Endothelial cell of umbilical vein (primary cell): ENCODE measurements at regions not wholly inside any gene's neighbourhood (a gene's known extent, or its start where the extent isn't known, plus 50 kb on each side); places are given as distances from the start of the nearest gene placed in this dataset.

Source experiments
- BruUV-seq: library from RNA; stranded (reverse); fragments of 400-500 nt; replicated peaks from 2 replicates; lab custom pipeline; 2021; lab: Mats Ljungman, UMichigan
- CTCF ChIA-PET: fragments of 300-600, 350-600 bp; sonication (Branson Sonifier 250); formaldehyde crosslinking; loops from one replicate; lab custom pipeline; 2021; ENCODE audit warnings: antibody characterized with exemption, inconsistent platforms; lab: Charles Lee
- POLR2A ChIA-PET: fragments of 300-600, 350-600 bp; sonication (Branson Sonifier 250); formaldehyde crosslinking; loops from one replicate; lab custom pipeline; 2021; ENCODE audit warnings: antibody characterized with exemption, inconsistent platforms; lab: Charles Lee
- DNase-seq: peaks from one replicate; pipeline ENCODE4 v3.0.0-alpha.2; 2011; ENCODE audit warnings: low read depth, low spot score
- FAIRE-seq: peaks from 2 replicates; lab custom pipeline; 2011; peaks lifted over from hg19 to GRCh38; lab: Jason Lieb, UNC
- H2AFZ ChIP-seq: 2 replicates; pipeline ENCODE4 v1.6.0; 2012; ENCODE audit warnings: low read depth, low read length, control low read depth, inconsistent platforms
- H3K27ac ChIP-seq: 2 replicates; pipeline ENCODE4 v1.5.1; 2011; ENCODE audit warnings: low read depth, mild to moderate bottlenecking, control low read depth, low read length, moderate library complexity; ENCODE audit not compliant: insufficient read depth
- H3K27me3 ChIP-seq, 2 experiments: 2 replicates each; pipeline versions ENCODE4 v1.6.0 to v1.6.1; 2011; ENCODE audit warnings: low read length in 2 of 2, mixed read lengths in 1 of 2; ENCODE audit not compliant: control insufficient read depth in 2 of 2, insufficient read depth in 2 of 2
- H3K36me3 ChIP-seq, 2 experiments: 2 replicates in 1 of 2; 3 replicates in 1 of 2; pipeline ENCODE4 v1.5.1; 2011; ENCODE audit warnings: low read length in 2 of 2, mild to moderate bottlenecking in 1 of 2, moderate library complexity in 1 of 2; ENCODE audit not compliant: control insufficient read depth in 2 of 2, insufficient read depth in 2 of 2; ENCODE audit errors: extremely low read depth in 1 of 2
- H3K4me1 ChIP-seq: 3 replicates; pipeline ENCODE4 v1.5.1; 2011; ENCODE audit warnings: mild to moderate bottlenecking, low read length; ENCODE audit not compliant: control insufficient read depth, insufficient read depth; ENCODE audit errors: extremely low read depth
- H3K4me2 ChIP-seq: 2 replicates; pipeline ENCODE4 v1.6.1; 2011; ENCODE audit warnings: low read length, control low read depth, mixed read lengths; ENCODE audit not compliant: insufficient read depth
- H3K4me3 ChIP-seq, 3 experiments: fragments of 200-600 bp in 1 of 3; sonication (generic), shearing (Covaris generic) in 1 of 3; replicated peaks in 1 of 3; 2 replicates each; pipeline ENCODE4 v1.5.1; 2011 to 2016; ENCODE audit warnings: control low read depth in 3 of 3, low read length in 3 of 3, mild to moderate bottlenecking in 2 of 3, inconsistent platforms in 1 of 3, low read depth in 1 of 3, moderate library complexity in 1 of 3; ENCODE audit not compliant: insufficient read depth in 1 of 3
- H3K79me2 ChIP-seq: 2 replicates; pipeline ENCODE4 v1.6.0; 2012; ENCODE audit warnings: low read length, inconsistent platforms; ENCODE audit not compliant: control insufficient read depth, insufficient read depth
- H3K9ac ChIP-seq: replicated peaks from 2 replicates; pipeline ENCODE3; 2011; ENCODE audit warnings: low read length, control low read depth; ENCODE audit not compliant: insufficient read depth; ENCODE audit errors: extremely low read depth
- H3K9me1 ChIP-seq: replicated peaks from 3 replicates; pipeline ENCODE4 v1.6.0; 2011; ENCODE audit warnings: mild to moderate bottlenecking, low read length; ENCODE audit not compliant: control insufficient read depth, insufficient read depth; ENCODE audit errors: extremely low read depth
- H3K9me3 ChIP-seq: replicated peaks from 2 replicates; pipeline ENCODE4 v1.5.1; 2012; ENCODE audit warnings: low read length, inconsistent platforms; ENCODE audit not compliant: control insufficient read depth, insufficient read depth
- H4K20me1 ChIP-seq: replicated peaks from 2 replicates; pipeline ENCODE3; 2011; ENCODE audit warnings: mild to moderate bottlenecking, low read length; ENCODE audit not compliant: control insufficient read depth, insufficient read depth; ENCODE audit errors: extremely low read depth
- CTCF ChIP-seq, 2 donors: IDR thresholded peaks; 1 replicate in 1 of 2; 2 replicates in 1 of 2; pipeline ENCODE4 v1.5.1; 2011; ENCODE audit warnings: low read length in 2 of 2, mild to moderate bottlenecking in 2 of 2, moderate library complexity in 2 of 2, control low read depth in 1 of 2, inconsistent platforms in 1 of 2, low read depth in 1 of 2; ENCODE audit not compliant: insufficient read depth in 1 of 2; ENCODE audit errors: extremely low read depth in 1 of 2
- EZH2 ChIP-seq: IDR thresholded peaks from 2 replicates; pipeline ENCODE4 v1.6.1; 2012; ENCODE audit warnings: borderline replicate concordance, low read depth, mild to moderate bottlenecking, moderate library complexity, low read length, inconsistent platforms; ENCODE audit not compliant: severe bottlenecking
- FOS ChIP-seq: IDR thresholded peaks from 2 replicates; pipeline ENCODE4 v1.6.1; 2011; ENCODE audit warnings: mild to moderate bottlenecking, low read length, moderate library complexity, borderline replicate concordance; ENCODE audit not compliant: insufficient read depth
- GATA2 ChIP-seq: IDR thresholded peaks from 2 replicates; pipeline ENCODE4 v1.7.0; 2011; ENCODE audit warnings: low read depth, mild to moderate bottlenecking, moderate library complexity, mixed read lengths, low read length; ENCODE audit not compliant: insufficient read length, insufficient read depth
- JUN ChIP-seq: IDR thresholded peaks from 2 replicates; pipeline ENCODE4 v1.6.1; 2011; ENCODE audit warnings: borderline replicate concordance, low read depth; ENCODE audit not compliant: insufficient read length, insufficient read depth
- MAX ChIP-seq: IDR thresholded peaks from 2 replicates; pipeline ENCODE4 v1.6.1; 2011; ENCODE audit not compliant: insufficient read depth, insufficient read length
- MYC ChIP-seq: IDR thresholded peaks from one replicate; pipeline ENCODE4 v1.6.1; 2011; ENCODE audit warnings: mild to moderate bottlenecking, low read depth, low read length
- POLR2A ChIP-seq: IDR thresholded peaks from 2 replicates; pipeline ENCODE4 v1.6.1; 2012; ENCODE audit warnings: low read depth, mild to moderate bottlenecking, control low read depth, low read length
- POLR2AphosphoS5 ChIP-seq: IDR thresholded peaks from 2 replicates; pipeline ENCODE4 v1.6.1; 2012; ENCODE audit warnings: low read depth, mild to moderate bottlenecking, control low read depth, low read length, moderate library complexity; ENCODE audit not compliant: insufficient read depth
- dilution Hi-C: fragments of 300-500 bp; cut with MboI; formaldehyde crosslinking; loops from one replicate; pipeline ENCODE4 v1.15.0; 2019; ENCODE audit warnings: low sequenced_read_pairs; ENCODE audit not compliant: extremely low pct_ligation_motif_present
- intact Hi-C: fragments of 100-400 bp; cut with micrococcal nuclease; formaldehyde crosslinking; loops from one replicate; pipeline ENCODE4 v1.10.0; 2022

DNA sequence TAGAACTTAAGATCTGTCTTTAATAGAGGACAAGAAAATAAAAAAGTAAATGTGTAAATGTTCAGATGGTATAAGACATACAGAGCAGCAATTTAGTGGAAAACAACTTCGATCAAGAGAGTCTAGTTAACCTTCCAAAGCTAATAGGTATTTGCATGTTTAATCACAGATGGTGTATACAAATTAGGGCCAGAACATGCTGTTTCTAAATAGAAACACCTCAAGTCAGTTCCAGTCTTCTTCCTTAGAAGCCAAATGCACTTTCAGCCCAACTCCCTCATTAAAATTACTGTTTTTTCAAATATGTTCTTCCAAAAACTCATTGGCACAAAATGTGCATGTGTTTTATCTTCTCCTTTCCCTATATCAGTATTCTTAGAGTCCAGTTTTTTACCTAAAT is 604.4 kb downstream of the SLC6A15 start:
- dilution Hi-C loops (no loop called here), intact Hi-C loops (no loop called here)
- no TSS peak for BruUV-seq
- Histone ChIP-seq H4K20me1 (no peaks in the 10 kb centered on the region), H3K27me3 (no peaks in the 10 kb centered on the region), H2AFZ (no peak overlapping the region), H3K79me2 (no peaks in the 10 kb centered on the region), H3K9ac (no peak overlapping the region), H3K4me3 (no peak overlapping the region), H3K36me3 (no peaks in the 10 kb centered on the region), H3K4me1 (no peaks in the 10 kb centered on the region), H3K27ac (no peak overlapping the region), H3K9me3 (no peaks in the 10 kb centered on the region), H3K4me2 (no peak overlapping the region), H3K9me1 (no peaks in the 10 kb centered on the region)
- POLR2A ChIA-PET: no interaction called here
- DNase-seq: no peak
- CTCF ChIA-PET: no interaction called here
- TF ChIP-seq GATA2 (no peak), MYC (no peak), CTCF (IDR thresholded peaks at IDR 0.05; ENCODE audit: extremely low read depth in 1 of 2, insufficient read depth in 1 of 2, low read depth in 1 of 2, low read length in 2 of 2) (no peak), JUN (no peak)
- FAIRE-seq: no peak

DNA sequence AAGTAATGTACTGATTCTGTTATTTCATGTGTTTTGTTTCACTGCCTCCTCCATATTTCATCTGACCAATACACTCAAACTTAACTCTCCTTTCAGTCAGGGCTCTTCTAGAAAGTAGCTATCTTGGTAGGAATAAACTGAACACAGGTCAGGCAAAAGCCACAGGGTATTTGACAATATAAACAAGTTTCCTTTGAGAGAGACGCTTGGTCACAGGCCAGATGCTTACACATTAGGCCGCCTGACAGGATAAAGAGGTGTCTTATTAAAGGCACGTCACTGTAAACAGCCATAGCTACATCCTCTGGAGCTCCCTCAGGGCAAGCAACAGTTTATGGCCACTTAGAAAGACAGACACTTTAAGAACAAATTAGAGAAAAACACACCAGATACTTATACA is 607.5 kb downstream of the SLC6A15 start:
- H3K27ac ChIP-seq: no peak overlapping the region
- intact Hi-C loops: no loop called here
- ChIA-PET CTCF (no interaction called here), POLR2A (no interaction called here)
- dilution Hi-C loops: no loop called here
- TF ChIP-seq POLR2A (no peak), GATA2 (no peak), EZH2 (no peak), MAX (no peak), JUN (no peak), FOS (no peak), POLR2AphosphoS5 (no peak), CTCF (IDR thresholded peaks at IDR 0.05; ENCODE audit: extremely low read depth in 1 of 2, insufficient read depth in 1 of 2, low read depth in 1 of 2, low read length in 2 of 2) (no peak), MYC (no peak)
- no TSS peak for BruUV-seq
- no peak overlapping the region for H2AFZ ChIP-seq
- no peak overlapping the region for H3K9ac ChIP-seq
- no peaks in the 10 kb centered on the region for H3K27me3 ChIP-seq
- H3K79me2 ChIP-seq: no peaks in the 10 kb centered on the region
- H3K9me3 ChIP-seq: no peaks in the 10 kb centered on the region
- H3K36me3 ChIP-seq: no peaks in the 10 kb centered on the region
- FAIRE-seq (no peak), DNase-seq (no peak)
- H3K9me1 ChIP-seq: no peaks in the 10 kb centered on the region
- H4K20me1 ChIP-seq: no peaks in the 10 kb centered on the region
- no peak overlapping the region for H3K4me2 ChIP-seq
- H3K4me1 ChIP-seq: no peaks in the 10 kb centered on the region
- H3K4me3 ChIP-seq: no peak overlapping the region
